ENCODE measurements at regions not wholly inside any gene's neighbourhood (a gene's known extent, or its start where the extent isn't known, plus 50 kb on each side); places are given as distances from the start of the nearest gene placed in this dataset.

DNA sequence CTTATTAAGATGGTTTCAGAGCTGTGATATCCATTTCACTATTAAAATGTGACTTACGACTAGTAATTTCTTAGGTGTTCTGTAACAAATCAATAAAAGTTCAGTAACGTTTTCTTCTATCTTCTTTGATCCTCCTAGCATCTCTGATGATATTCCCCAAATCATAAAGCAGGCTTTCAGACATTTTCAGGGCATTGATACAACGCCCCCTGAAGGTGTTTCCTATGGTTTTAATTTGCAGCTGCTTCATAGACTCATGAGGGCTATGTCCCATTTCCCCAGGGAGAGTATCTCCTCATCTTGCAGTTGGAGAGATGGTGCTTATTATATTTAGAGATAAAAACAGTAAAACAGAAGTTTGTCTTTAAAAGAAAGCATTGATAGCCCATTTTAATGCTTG is 246.8 kb upstream of the CNTN3 start:
- FAIRE-seq = no peak
- TF ChIP-seq, protein P1, sequence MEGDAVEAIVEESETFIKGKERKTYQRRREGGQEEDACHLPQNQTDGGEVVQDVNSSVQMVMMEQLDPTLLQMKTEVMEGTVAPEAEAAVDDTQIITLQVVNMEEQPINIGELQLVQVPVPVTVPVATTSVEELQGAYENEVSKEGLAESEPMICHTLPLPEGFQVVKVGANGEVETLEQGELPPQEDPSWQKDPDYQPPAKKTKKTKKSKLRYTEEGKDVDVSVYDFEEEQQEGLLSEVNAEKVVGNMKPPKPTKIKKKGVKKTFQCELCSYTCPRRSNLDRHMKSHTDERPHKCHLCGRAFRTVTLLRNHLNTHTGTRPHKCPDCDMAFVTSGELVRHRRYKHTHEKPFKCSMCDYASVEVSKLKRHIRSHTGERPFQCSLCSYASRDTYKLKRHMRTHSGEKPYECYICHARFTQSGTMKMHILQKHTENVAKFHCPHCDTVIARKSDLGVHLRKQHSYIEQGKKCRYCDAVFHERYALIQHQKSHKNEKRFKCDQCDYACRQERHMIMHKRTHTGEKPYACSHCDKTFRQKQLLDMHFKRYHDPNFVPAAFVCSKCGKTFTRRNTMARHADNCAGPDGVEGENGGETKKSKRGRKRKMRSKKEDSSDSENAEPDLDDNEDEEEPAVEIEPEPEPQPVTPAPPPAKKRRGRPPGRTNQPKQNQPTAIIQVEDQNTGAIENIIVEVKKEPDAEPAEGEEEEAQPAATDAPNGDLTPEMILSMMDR (IDR thresholded peaks at IDR 0.05; ENCODE audit: insufficient read depth, missing control alignments) = no peak
- no peak for DNase-seq (ENCODE audit: insufficient read length, low spot score)

- TF ChIP-seq, protein P1 (IDR thresholded peaks at IDR 0.05; ENCODE audit: insufficient read depth, missing control alignments) = no peak
- DNase-seq (ENCODE audit: insufficient read length, low spot score) = no peak
- no peak for FAIRE-seq
These were observed 243.6 kb upstream of the CNTN3 start for GRCh38 chr3:74858086-74858485.

- FAIRE-seq (no peak), DNase-seq (ENCODE audit: insufficient read length, low spot score) (no peak)
- TF ChIP-seq, protein P1 (IDR thresholded peaks at IDR 0.05; ENCODE audit: insufficient read depth, missing control alignments) = no peak
These were observed 235.9 kb upstream of the CNTN3 start for GRCh38 chr3:74850381-74850780.

DNA sequence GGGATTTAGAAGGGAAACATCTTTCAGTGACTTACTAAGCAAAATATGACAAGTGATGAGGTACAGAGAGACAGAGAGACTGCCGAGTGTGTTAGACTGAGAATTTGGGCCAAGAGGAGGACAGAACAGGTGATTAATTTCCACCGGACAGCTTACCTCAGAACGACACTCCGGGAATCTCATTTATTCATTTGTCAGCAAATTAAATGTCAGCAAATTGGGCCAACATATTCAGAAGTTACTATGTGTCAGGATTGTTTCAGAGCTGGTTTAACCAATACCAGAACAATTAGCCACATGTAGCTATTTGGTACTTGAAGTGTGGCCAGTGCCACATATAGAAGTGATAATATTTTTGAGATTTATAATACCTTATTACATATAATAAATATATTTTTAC is 232.6 kb upstream of the CNTN3 start:
- DNase-seq (ENCODE audit: insufficient read length, low spot score) = no peak
- no peak for FAIRE-seq
- TF ChIP-seq, protein P1 (IDR thresholded peaks at IDR 0.05; ENCODE audit: insufficient read depth, missing control alignments) = no peak

- no peak for DNase-seq (ENCODE audit: insufficient read length, low spot score)
- TF ChIP-seq, protein P1 (IDR thresholded peaks at IDR 0.05; ENCODE audit: insufficient read depth, missing control alignments) = no peak
- FAIRE-seq = no peak
These were observed 230.6 kb upstream of the CNTN3 start for GRCh38 chr3:74845081-74845480.

- no peak for DNase-seq (ENCODE audit: insufficient read length, low spot score)
- no peak for FAIRE-seq
- TF ChIP-seq, protein P1 (IDR thresholded peaks at IDR 0.05; ENCODE audit: insufficient read depth, missing control alignments) = no peak
These were observed 230.0 kb upstream of the CNTN3 start for GRCh38 chr3:74844428-74844827.

DNA sequence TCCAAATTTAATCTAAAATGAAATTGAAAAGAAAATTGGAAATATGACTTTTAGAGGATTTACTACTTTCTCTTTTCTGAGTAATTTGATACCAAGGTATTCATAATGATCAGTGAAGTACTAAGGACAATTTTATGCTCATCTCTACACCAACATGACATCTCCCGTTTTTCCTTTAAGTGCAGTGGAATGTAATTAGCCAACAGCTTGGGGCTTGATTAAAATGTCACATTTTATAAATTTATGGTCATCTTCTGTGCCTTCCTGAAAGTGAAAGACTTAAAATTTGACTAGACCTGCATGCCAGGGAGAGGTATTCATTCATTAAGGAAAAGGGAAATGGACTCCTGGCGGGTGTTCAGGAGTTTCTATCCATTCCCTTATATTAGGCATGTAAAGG is 228.2 kb upstream of the CNTN3 start:
- no peak for FAIRE-seq
- TF ChIP-seq, protein P1 (IDR thresholded peaks at IDR 0.05; ENCODE audit: insufficient read depth, missing control alignments) = no peak
- no peak for DNase-seq (ENCODE audit: insufficient read length, low spot score)

Measured in D721Med (cell line).